NOMO-1 (cell line): ENCODE measurements at regions not wholly inside any gene's neighbourhood (a gene's known extent, or its start where the extent isn't known, plus 50 kb on each side); places are given as distances from the start of the nearest gene placed in this dataset.
"Not testable (repeated sequence)": the region's sequence is repeated elsewhere in the genome, so short reads cannot be mapped to it uniquely, and the experiment has no call there.

ENCODE experiments used
- DNase-seq, 2 experiments: peaks; one replicate each; lab custom pipeline; 2025; ENCODE audit not compliant: unreplicated experiment in 2 of 2; lab: John Stamatoyannopoulos, UW

DNA sequence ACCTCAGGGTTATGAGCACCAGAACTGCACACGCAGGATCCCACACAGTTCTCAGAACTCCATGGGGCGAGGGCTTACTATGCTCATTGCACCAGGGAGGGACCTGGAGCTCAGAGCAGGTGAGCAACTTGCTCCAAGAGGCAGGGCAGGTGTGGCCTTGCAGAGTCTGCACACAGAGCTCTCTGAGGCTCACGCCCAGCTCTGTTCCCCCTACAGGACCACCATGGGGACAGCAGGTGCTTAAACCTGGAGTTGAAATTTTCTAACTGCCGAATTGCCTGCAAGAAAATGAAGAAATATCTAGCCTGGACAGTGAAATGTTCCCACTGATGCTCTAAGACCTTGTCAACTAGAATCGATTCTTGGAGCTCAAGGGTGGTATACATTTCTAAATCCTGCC, 49.9 kb upstream of the MSMB start:
- DNase-seq, result not testable (repeated sequence)

DNA sequence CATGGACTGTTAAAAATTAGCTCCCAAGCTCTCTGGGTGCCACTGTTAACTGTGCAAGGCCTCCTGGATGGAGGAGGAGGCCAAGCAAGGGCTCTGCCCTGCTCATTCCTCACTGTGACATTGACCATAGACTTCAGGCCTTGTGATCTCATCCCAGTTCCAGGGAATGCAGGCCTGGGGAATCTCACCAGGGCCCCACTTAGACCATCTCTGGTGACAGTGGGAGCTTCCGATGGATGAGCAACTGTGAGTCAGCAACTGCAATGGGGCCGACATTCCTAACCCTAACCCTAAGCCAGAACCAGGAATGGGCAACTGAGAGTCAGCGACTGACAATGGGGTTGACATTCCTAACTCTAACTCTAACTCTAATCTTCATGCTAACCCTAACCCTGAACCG, 50.4 kb upstream of the MSMB start:
- no peak for DNase-seq

GRCh38 chr10:46096909-46097575, 51.0 kb upstream of the MSMB start:
- peak; percentile 57 to 69 for DNase-seq

DNA sequence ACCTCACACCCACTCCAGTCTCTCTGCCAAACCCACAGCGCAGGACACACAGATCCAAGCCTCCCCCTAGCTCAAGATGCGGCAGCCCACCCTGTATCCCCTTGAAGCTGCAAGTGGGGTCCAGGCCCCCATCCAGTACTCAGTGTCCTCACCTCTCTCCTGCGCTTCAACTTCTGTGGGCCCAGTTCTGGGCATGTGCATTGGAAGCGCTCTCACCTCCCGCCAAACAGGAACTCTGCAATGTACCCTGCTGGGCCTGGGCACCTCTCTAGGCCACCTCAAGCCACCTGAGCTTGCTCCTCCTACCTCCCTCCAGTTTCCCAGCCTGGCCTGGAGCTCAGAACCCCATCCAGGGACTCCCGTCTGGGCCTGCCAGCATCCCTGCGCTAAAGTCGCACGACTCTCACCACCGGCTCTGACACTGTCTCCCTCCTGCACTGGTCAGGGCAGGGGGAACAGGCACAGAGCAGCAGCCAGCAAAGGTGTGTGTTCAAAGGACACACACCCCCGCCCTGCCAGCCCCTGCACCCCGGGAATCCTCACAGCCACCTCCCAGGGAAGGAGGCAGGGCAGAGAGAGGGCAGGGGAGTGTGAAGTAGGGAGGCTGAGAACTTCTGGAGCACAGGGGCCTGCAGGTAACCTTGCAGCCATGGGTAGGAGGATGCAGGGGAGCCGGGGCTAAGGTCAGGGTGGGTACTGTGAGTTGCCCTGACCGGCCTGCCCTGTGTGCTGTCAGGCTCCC, 51.7 kb upstream of the MSMB start:
- DNase-seq, result no peak

DNA sequence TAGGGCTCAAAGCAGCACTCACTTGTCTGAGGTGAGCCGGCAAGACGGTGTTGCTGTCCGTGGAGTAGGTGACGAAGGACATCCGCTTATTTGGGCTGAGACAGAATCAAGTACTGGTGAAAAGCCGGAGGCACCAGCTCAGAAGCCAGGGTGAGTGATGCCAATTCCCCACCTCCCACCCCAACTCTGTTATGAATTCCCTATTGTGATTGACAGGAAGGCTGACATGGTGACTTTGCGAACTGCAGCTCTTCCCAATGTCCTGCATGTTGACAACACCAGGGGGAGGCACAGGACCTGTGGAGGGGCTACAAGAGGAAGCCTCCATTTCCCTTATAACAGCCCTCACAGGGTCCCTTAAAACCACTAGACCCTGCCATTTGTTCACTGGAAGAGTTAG, 52.3 kb upstream of the MSMB start:
- DNase-seq, result no peak

GRCh38 chr10:46098925-46099324, 52.9 kb upstream of the MSMB start:
- DNase-seq, result not testable (repeated sequence)

- DNase-seq, result no peak
Observed at GRCh38 chr10:46104071-46104585, 58.1 kb upstream of the MSMB start.

GRCh38 chr10:46105416-46105815, 59.3 kb upstream of the MSMB start:
- not testable (repeated sequence) for DNase-seq

GRCh38 chr10:46105856-46106409, 59.9 kb upstream of the MSMB start:
- not testable (repeated sequence) for DNase-seq

DNA sequence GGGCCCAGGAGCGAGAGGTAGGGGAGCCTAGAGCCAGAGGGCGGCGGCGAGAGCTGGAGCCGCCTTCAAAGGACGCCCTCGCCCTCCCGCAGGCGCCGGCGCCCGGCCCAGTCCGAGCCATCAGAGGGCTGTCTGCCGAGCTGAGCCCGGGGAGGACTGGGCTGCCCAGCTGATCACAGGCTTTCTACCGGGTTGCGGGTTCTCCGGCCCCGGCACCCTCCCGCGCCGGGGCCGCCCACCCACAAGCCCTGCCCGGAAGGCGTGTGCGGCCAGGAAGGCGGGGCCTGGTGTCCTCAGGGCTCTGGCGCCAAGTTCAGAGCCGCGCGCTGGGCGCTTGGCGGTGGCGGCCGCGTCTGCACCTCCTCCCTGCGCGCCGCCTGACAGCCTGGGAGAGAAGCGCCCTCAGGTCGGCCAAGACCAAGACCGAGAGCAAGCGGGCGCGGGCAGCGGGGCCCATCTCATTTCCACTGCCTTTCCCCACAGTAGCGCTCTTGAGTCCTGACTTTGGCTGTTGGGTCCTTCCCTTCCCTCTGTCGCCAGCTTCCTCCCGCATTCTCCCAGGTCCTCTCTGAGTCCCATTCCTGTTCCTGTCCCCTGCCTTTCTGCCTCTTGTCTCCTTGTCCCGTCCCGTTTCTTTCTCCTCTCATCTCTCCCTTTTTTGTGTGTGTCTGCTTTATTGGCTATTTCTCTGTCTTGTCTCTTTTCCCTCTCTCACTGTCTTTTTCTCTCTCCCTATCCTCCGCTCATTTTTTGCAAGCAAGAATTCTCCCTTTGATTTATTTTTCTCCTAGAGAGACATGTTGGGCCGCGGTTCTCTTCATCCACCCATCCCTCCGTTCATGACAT, 60.6 kb upstream of the MSMB start:
- DNase-seq, result peak; percentile 73 to 76

- not testable (repeated sequence) for DNase-seq
Observed at GRCh38 chr10:46108158-46108499, 62.1 kb upstream of the MSMB start.

- not testable (repeated sequence) for DNase-seq
Observed at GRCh38 chr10:46154271-46154670, 108.2 kb upstream of the MSMB start.

- not testable (repeated sequence) for DNase-seq
Observed at GRCh38 chr10:46154683-46155082, 108.6 kb upstream of the MSMB start.

DNA sequence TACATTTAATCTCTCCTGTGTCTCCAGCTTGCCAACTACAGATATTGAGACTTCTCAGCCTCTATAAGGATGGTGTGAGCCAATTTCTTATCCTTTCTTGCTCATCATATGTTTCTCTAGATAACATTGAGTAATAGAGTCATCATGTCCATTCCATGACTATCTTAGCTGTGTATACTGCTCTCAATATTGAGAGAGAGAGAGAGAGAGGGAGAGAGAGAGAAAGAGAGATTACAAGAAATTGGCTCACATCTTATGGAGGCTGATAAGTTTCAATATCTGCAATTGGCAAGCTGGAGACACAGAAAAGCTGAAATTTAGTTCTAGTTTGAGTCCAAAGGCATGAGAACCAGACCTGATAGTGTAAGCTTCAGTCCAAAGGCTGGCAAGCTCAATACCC, 110.8 kb upstream of the MSMB start:
- DNase-seq, result not testable (repeated sequence)

DNA sequence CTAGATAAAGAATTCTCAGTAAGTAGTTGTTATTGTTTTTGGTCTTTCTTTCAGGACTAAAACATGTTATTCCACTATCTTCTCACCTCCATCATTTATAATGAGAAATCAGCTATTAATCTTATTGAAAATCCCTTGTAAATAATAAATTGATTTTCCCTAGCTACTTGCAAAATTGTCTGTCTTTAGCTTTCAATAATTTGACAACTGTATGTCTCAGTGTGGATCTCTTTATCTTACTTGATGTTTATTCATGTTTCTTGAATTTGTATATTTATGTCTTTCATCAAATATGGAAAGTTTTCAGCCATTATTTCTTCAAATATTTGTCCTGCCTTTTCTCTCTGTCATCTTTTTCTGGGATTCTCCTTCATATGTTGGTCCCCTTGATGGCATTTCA, 117.1 kb upstream of the ANTXRL start:
- DNase-seq, result no peak

DNA sequence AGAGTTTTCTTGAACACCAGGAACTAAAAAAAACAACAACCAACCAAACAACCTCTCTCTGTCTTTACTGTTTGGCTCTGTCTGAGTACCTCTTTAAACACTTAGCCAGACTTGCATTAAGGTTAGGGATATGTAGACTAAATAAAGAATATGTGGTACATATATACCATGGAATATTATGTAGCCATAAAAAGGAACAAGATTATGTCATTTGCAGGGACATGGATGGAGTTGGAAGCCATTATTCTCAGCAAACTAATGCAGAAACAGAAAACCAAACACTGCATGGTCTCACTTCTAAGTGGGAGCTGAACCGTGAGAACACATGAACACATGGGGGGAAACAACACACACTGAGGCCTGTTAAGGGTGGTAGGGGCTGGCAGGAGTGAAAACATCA, 116.0 kb upstream of the ANTXRL start:
- DNase-seq, result no peak

DNA sequence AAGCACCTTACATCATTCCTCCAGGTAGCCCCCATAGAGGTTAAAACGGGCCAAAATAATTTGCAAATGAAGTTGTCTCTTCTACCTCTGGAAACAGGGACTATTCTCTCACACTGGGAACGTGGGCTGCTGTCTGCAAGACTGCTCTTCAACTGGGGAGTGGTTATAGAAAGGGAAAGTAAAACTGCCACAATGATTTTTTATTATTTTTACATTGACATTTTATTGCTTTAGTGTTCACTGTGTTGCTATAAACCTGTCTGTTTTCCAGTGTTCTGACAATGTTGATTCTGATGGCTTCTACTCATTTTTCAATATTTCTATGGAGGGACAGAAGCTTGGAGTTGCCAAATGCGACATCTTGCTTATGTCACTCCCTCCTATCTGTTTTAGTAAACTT, 115.1 kb upstream of the ANTXRL start:
- DNase-seq, result no peak

- no peak for DNase-seq
Observed at GRCh38 chr10:46175296-46175695, 111.5 kb upstream of the ANTXRL start.

DNA sequence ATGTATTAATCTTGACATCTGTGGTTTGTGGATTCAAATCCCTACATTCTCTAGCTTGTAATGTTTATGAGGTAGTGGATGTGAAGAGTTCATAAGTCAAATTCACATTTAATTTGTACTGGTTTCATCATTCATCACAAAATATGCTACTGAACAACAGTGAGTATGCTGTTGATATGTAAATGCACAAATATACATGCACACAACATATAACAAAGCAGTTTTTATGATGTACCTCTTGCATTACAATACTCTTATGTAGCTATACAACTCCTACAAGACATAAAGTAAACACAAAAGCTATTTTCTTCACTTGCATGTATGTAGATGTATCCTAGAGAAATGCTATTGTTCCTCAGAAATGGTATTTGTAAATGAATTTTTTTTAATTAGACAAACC, 111.0 kb upstream of the ANTXRL start:
- DNase-seq, result no peak

DNA sequence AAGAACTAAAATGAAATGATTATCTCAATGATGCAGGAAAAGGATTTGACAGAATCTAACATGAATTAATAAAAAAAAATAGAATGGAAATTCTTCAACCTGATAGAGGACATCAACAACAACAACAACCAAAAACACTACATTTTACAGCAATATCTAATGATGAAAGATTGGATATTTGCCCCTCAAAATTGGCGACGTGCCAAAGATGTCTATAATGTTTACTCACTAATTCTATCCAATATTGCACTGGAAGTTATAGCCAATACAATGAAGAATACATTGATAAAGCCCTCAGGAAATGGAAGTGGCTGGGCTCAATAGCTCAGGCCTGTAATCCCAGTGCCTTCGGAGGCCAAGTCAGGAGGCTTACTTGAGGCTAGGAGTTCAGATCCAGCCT, 99.4 kb upstream of the ANTXRL start:
- not testable (repeated sequence) for DNase-seq

DNA sequence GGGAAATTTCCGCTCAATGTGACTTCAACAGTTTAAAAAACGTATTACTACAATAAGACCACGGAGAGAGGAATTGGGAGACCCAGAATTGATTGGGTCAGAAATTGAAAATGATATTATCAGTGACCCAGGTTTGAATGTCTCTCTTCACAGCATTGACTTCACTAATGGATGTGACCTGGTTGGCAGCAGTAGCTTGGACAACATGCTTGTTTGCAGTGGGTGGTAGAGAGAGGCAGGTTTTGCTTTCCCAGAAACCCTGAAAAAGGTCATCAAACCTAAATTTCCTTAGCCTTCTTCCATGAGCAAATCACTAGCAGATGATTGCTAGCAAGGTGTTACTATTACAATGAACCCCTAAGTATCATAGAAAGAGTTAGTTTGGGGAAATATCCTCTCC, 89.7 kb upstream of the ANTXRL start:
- DNase-seq, result no peak
